GM03348 (cell line): ENCODE measurements at regions not wholly inside any gene's neighbourhood (a gene's known extent, or its start where the extent isn't known, plus 50 kb on each side); places are given as distances from the start of the nearest gene placed in this dataset.
"Not testable (repeated sequence)": the region's sequence is repeated elsewhere in the genome, so short reads cannot be mapped to it uniquely, and the experiment has no call there.

Experiments
- DNase-seq: peaks from one replicate; pipeline ENCODE4 v3.0.0; 2012; ENCODE audit warnings: low spot score

GRCh38 chr1:176396604-176397395 lies 66.2 kb upstream of the PAPPA2 start:
- not testable (repeated sequence) for DNase-seq

GRCh38 chr1:176391621-176392020 lies 71.4 kb upstream of the PAPPA2 start:
- DNase-seq, result no peak

GRCh38 chr1:176384841-176385240 lies 78.1 kb upstream of the PAPPA2 start:
- peak; percentile 29 for DNase-seq

- no peak for DNase-seq
These were observed 80.8 kb upstream of the PAPPA2 start for GRCh38 chr1:176382163-176382562.

GRCh38 chr1:176379626-176380339 lies 83.2 kb upstream of the PAPPA2 start:
- no peak for DNase-seq

- peak; percentile 80 for DNase-seq
These were observed 87.9 kb upstream of the PAPPA2 start for GRCh38 chr1:176374967-176375569.

- no peak for DNase-seq
These were observed 98.6 kb upstream of the PAPPA2 start for GRCh38 chr1:176364236-176364905.

GRCh38 chr1:176349135-176349715 lies 113.8 kb upstream of the PAPPA2 start:
- DNase-seq, result not testable (repeated sequence)

GRCh38 chr1:176341656-176342055 lies 121.3 kb upstream of the PAPPA2 start:
- DNase-seq, result no peak

GRCh38 chr1:176338877-176339276 lies 124.1 kb upstream of the PAPPA2 start:
- DNase-seq, result peak; percentile 22

GRCh38 chr1:176330782-176331181 lies 123.7 kb upstream of the COP1 start:
- no peak for DNase-seq

GRCh38 chr1:176325664-176326063 lies 118.6 kb upstream of the COP1 start:
- DNase-seq, result no peak

- DNase-seq, result no peak
These were observed 116.4 kb upstream of the COP1 start for GRCh38 chr1:176323472-176323871.

GRCh38 chr1:176315519-176316220 lies 108.6 kb upstream of the COP1 start:
- no peak for DNase-seq

- not testable (repeated sequence) for DNase-seq
These were observed 89.5 kb upstream of the COP1 start for GRCh38 chr1:176296602-176297001.

GRCh38 chr1:176285996-176286395 lies 78.9 kb upstream of the COP1 start:
- no peak for DNase-seq

- DNase-seq, result no peak
These were observed 64.5 kb upstream of the COP1 start for GRCh38 chr1:176271572-176271971.
